ENCODE measurements at regions not wholly inside any gene's neighbourhood (a gene's known extent, or its start where the extent isn't known, plus 50 kb on each side); places are given as distances from the start of the nearest gene placed in this dataset.

DNA sequence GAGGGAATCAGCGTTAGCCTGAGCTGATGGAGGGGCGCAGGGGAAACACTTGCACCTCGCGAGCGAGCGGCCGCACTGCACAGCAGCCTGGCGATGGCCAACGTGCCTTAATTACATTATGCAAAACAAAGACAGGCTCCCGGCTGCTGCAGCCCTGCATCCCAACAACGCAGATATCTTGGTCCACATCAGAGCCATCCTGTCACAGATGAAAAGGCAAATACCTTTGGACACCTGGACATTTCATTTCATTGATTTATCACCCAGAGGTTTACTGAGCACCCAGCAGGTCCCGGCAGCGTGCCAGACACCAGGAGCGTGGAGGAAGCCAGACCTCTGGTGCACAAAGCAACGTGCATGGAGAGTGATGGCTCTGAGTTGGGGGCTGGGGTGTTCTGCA is 843.0 kb downstream of the TBC1D22A start:
- TF ChIP-seq CTCF (IDR thresholded peaks at IDR 0.05; ENCODE audit: low read depth, low read length) = no peak
- Histone ChIP-seq H3K27ac (no peak overlapping the region), H3K4me3 (no peak overlapping the region), H3K27me3 (no peaks in the 10 kb centered on the region), H3K4me1 (ENCODE audit: low read depth) (no peaks in the 10 kb centered on the region), H3K36me3 (no peaks in the 10 kb centered on the region), H3K9me3 (ENCODE audit: low read depth) (no peaks in the 10 kb centered on the region)
- DNase-seq (ENCODE audit: low read depth in 1 of 2, low spot score in 1 of 2) = no peak

GRCh38 chr22:47604563-47604962 is 842.1 kb downstream of the TBC1D22A start:
- Histone ChIP-seq H3K4me1 (ENCODE audit: low read depth) (no peaks in the 10 kb centered on the region), H3K36me3 (no peaks in the 10 kb centered on the region), H3K4me3 (no peak overlapping the region), H3K27me3 (no peaks in the 10 kb centered on the region), H3K9me3 (ENCODE audit: low read depth) (no peaks in the 10 kb centered on the region), H3K27ac (no peak overlapping the region)
- TF ChIP-seq CTCF (IDR thresholded peaks at IDR 0.05; ENCODE audit: low read depth, low read length) = no peak
- no peak for DNase-seq (ENCODE audit: low read depth in 1 of 2, low spot score in 1 of 2)

- no peaks in the 10 kb centered on the region for H3K9me3 ChIP-seq (ENCODE audit: low read depth)
- H3K4me1 ChIP-seq (ENCODE audit: low read depth) = no peaks in the 10 kb centered on the region
- H3K27ac ChIP-seq = no peak overlapping the region
- H3K27me3 ChIP-seq = no peaks in the 10 kb centered on the region
- no peaks in the 10 kb centered on the region for H3K36me3 ChIP-seq
- no peak overlapping the region for H3K4me3 ChIP-seq
- DNase-seq (ENCODE audit: low read depth in 1 of 2, low spot score in 1 of 2) = no peak
- no peak for TF ChIP-seq CTCF (IDR thresholded peaks at IDR 0.05; ENCODE audit: low read depth, low read length)
These were observed 840.3 kb downstream of the TBC1D22A start for GRCh38 chr22:47602732-47603131.

- no peaks in the 10 kb centered on the region for H3K4me1 ChIP-seq (ENCODE audit: low read depth)
- no peak overlapping the region for H3K27ac ChIP-seq
- no peaks in the 10 kb centered on the region for H3K9me3 ChIP-seq (ENCODE audit: low read depth)
- TF ChIP-seq CTCF (IDR thresholded peaks at IDR 0.05; ENCODE audit: low read depth, low read length) = no peak
- H3K27me3 ChIP-seq = no peaks in the 10 kb centered on the region
- DNase-seq (ENCODE audit: low read depth in 1 of 2, low spot score in 1 of 2) = no peak
- no peak overlapping the region for H3K4me3 ChIP-seq
- H3K36me3 ChIP-seq = no peaks in the 10 kb centered on the region
These were observed 839.2 kb downstream of the TBC1D22A start for GRCh38 chr22:47601666-47602065.

DNA sequence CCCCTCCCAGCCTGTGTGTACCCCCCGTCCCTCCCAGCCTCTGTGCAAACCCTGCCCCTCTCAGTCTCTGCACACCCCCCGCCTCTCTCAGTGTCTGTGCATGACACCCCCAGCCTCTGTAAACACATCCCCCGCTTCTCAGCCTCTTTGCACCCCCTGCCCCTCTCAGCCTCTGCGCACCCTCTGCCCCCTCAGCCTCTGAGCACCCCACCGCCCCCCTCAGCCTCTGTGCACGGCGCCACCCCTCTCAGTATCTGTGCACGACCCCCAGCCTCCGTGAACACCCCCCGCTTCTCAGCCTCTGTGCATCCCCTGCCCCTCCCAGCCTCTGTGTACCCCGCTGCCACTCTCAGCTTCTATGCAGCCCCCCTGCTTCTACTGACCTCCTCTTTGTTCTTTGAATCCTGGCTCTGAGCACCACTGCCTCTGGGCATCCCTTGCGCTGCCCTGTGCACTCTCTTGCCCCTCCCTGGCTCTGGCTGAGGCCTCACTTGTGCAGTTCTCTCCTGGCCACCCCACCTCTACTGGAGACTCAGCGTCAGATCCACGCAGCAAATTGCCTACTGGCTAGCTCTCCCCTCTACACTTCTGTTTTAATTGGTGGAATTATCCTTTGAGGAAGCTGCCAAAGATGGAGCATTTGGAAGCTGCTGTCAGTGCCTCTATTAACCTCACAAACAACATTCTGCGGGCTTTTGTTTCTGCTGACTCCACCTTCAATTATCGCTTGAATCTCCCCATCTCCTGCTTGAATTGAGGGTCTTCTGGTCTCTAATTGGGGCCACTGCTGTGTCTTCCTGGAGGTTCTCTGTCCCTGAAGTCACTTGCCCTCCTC is 838.6 kb downstream of the TBC1D22A start:
- no peaks in the 10 kb centered on the region for H3K4me1 ChIP-seq (ENCODE audit: low read depth)
- no peak for DNase-seq (ENCODE audit: low read depth in 1 of 2, low spot score in 1 of 2)
- no peaks in the 10 kb centered on the region for H3K36me3 ChIP-seq
- no peak overlapping the region for H3K4me3 ChIP-seq
- H3K27me3 ChIP-seq = no peaks in the 10 kb centered on the region
- no peaks in the 10 kb centered on the region for H3K9me3 ChIP-seq (ENCODE audit: low read depth)
- H3K27ac ChIP-seq = no peak overlapping the region
- TF ChIP-seq CTCF (IDR thresholded peaks at IDR 0.05; ENCODE audit: low read depth, low read length) = no peak
